ENCODE measurements at regions not wholly inside any gene's neighbourhood (a gene's known extent, or its start where the extent isn't known, plus 50 kb on each side); places are given as distances from the start of the nearest gene placed in this dataset.

DNA sequence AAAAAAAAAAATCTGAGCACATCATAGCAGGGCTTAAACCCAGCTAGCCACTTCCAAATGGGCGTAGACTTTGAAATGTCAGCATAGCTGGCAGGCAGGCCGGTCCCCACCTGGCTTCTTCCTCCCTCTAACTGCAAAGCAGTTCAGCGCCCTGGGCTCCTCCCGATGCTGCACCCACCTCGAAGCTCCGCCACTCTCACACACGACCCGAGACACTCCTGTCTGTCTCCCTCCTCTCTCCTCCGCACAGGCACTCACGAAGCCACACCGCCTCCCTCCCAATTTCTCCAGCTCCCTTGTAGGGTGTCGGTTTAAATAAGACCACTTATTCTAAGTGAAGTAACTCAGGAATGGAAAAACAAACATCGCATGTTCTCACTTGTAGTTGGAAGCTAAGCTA is 301.3 kb downstream of the NPHP4 start:
- Mint-ChIP-seq H3K36me3 (ENCODE audit: low read depth) (peaks cover 5% of the 10 kb centered on the region; the same call in 1 of the 2 replicates), H3K27me3 (ENCODE audit: insufficient read depth) (no peaks in the 10 kb centered on the region; the same call in 1 of the 2 replicates), H3K4me1 (ENCODE audit: low read depth) (no peaks in the 10 kb centered on the region), H3K27ac (no peak overlapping the region), H3K4me3 (no peak overlapping the region), H3K9me3 (peaks cover 60% of the 10 kb centered on the region)
- DNase-seq = no peak
- TF ChIP-seq, protein P1, sequence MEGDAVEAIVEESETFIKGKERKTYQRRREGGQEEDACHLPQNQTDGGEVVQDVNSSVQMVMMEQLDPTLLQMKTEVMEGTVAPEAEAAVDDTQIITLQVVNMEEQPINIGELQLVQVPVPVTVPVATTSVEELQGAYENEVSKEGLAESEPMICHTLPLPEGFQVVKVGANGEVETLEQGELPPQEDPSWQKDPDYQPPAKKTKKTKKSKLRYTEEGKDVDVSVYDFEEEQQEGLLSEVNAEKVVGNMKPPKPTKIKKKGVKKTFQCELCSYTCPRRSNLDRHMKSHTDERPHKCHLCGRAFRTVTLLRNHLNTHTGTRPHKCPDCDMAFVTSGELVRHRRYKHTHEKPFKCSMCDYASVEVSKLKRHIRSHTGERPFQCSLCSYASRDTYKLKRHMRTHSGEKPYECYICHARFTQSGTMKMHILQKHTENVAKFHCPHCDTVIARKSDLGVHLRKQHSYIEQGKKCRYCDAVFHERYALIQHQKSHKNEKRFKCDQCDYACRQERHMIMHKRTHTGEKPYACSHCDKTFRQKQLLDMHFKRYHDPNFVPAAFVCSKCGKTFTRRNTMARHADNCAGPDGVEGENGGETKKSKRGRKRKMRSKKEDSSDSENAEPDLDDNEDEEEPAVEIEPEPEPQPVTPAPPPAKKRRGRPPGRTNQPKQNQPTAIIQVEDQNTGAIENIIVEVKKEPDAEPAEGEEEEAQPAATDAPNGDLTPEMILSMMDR (IDR thresholded peaks at IDR 0.05) = no peak

DNA sequence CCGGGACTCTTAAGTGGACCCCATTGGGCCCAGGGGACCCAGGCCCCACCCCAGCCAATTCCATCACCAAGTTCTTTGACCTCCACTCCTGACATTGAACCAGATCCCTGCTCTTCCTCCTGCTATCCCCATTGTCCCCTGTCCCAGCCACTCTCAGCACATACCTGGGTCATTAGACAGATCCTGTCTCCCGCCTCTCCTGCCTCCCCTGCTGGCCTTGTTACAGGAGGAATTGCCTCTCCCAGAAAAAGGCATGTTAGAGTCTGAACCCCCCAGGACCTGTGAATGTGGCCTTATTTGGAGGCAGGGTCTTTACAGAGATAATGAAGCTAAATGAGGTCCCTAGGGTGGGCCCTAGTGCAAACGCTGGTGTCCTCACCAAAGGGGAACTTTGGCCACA is 301.9 kb downstream of the NPHP4 start:
- no peak overlapping the region for H3K27ac Mint-ChIP-seq
- no peaks in the 10 kb centered on the region for H3K4me1 Mint-ChIP-seq (ENCODE audit: low read depth)
- peaks cover 5% of the 10 kb centered on the region; the same call in 1 of the 2 replicates for H3K36me3 Mint-ChIP-seq (ENCODE audit: low read depth)
- no peaks in the 10 kb centered on the region; the same call in 1 of the 2 replicates for H3K27me3 Mint-ChIP-seq (ENCODE audit: insufficient read depth)
- H3K9me3 Mint-ChIP-seq = peaks cover 65% of the 10 kb centered on the region
- TF ChIP-seq, protein P1 (IDR thresholded peaks at IDR 0.05) = no peak
- no peak overlapping the region for H3K4me3 Mint-ChIP-seq
- DNase-seq = no peak

DNA sequence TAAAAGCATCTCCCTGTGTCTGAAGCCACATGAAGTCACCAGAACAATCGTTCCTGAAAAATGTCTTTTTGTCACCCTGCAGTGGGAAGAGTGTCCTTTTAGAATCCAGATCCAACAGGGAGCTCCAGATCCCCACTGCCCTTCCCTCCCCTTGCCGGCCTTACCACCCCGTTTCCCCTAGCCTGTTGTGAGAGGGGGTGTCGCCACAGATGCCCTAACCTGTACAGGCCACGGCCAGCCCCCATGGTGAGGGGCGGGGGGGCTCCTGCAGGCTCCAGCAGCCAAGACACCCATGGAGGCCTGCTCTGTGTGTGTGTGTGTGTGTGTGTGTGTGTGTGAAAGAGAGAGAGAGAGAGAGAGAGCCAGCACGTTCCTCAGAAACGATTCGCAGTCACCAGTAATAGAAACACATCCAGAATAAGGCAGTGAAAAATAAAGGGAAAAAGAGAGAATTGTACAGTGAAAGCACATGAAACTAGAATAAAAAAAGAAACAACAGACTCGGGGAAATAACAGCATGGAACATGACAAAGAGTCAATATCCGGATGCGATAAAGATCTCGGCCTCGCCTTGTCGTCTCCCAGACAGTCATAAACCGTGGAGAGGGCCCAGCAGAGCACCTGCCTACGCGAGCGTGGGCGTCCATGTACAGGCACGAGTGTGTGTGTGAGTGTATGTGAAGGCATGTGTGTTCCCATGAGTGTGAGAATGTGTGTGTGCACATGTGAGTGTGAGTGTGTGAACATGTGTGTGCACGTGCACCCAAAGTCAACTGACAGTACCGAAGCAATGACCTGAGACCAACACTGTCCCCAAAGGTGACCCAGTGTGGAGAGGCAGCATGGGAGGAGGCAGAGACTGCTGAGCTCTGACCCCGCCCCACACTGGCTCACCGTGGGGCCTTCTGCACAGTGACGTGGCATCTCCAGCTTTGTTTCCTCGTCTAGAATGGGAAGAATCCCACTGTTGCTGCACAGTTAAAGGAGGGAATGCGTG is 303.8 kb downstream of the NPHP4 start:
- Mint-ChIP-seq H3K27me3 (ENCODE audit: insufficient read depth) (no peaks in the 10 kb centered on the region; the same call in 1 of the 2 replicates), H3K9me3 (peaks cover 78% of the 10 kb centered on the region), H3K27ac (no peak overlapping the region), H3K36me3 (ENCODE audit: low read depth) (peaks cover 5% of the 10 kb centered on the region; the same call in 1 of the 2 replicates), H3K4me3 (no peak overlapping the region), H3K4me1 (ENCODE audit: low read depth) (no peaks in the 10 kb centered on the region)
- DNase-seq = no peak
- TF ChIP-seq, protein P1 (IDR thresholded peaks at IDR 0.05) = no peak

DNA sequence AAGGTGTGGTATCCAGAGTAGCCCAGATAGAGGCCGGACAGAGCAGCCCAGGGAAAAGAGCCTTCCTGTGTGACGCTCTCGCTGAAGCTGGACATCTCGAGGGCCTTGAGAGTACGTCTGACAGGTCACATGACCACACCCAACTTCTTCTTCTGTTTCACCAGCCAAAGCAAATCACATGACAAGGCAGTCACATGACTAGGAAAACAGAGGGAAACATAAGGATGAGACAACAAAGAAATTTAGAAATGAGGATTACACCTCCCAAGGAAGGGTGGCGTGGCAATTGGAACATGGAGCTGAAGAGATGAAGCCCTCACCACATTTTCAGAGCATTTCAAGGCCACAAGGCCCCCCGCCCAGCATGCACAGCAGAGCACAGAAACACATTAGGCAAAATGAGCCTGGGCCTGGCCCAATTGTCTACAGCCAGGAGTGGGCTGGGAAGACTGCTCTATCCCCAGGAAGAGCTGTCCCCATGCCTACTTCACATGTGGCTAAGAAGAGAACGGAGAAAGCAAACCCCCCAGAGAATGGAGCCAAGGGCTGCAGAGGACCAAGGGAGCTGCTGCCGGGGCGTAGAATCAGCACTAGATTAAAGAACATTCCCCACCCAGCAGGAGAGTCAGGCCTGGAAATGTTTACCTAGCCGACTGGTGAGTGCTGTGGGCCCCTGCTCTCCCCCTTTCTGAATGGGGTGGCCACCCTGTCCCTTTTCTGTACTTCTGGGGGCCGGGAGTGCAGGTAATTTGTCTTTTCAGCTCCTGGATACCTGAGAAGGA is 305.1 kb downstream of the NPHP4 start:
- Mint-ChIP-seq H3K27ac (no peak overlapping the region), H3K36me3 (ENCODE audit: low read depth) (peaks cover 5% of the 10 kb centered on the region; the same call in 1 of the 2 replicates), H3K9me3 (peaks cover 85% of the 10 kb centered on the region), H3K4me1 (ENCODE audit: low read depth) (no peaks in the 10 kb centered on the region), H3K4me3 (no peak overlapping the region), H3K27me3 (ENCODE audit: insufficient read depth) (no peaks in the 10 kb centered on the region; the same call in 1 of the 2 replicates)
- no peak for DNase-seq
- TF ChIP-seq, protein P1 (IDR thresholded peaks at IDR 0.05) = no peak

- DNase-seq = no peak
- Mint-ChIP-seq H3K27me3 (ENCODE audit: insufficient read depth) (no peaks in the 10 kb centered on the region; the same call in 1 of the 2 replicates), H3K9me3 (peaks cover 84% of the 10 kb centered on the region), H3K36me3 (ENCODE audit: low read depth) (peaks cover 4% of the 10 kb centered on the region; the same call in 1 of the 2 replicates), H3K4me1 (ENCODE audit: low read depth) (no peaks in the 10 kb centered on the region), H3K4me3 (no peak overlapping the region), H3K27ac (no peak overlapping the region)
- TF ChIP-seq, protein P1 (IDR thresholded peaks at IDR 0.05) = no peak
Observed at GRCh38 chr1:5686195-5686594, 306.0 kb downstream of the NPHP4 start.
